ENCODE measurements at regions not wholly inside any gene's neighbourhood (a gene's known extent, or its start where the extent isn't known, plus 50 kb on each side); places are given as distances from the start of the nearest gene placed in this dataset.

DNA sequence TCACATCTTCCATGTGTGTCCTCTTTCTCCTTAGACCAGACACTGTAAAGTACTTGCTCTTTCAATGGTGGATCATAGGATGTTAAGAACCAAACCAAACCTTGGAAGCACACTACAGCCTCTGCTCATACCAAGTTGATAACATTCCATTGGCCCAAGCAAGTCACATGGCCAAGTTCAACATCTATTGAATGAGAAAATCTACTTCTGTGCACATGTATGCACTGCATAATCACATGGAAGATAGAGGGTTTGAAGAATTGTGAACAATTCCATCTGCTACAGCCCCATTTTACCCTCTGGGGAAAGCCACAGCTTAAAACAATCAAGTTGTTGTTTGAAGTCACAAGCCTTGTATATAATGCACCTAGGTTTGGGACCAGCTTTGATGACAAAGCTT, 68.2 kb downstream of the MFAP3 start:
- Mint-ChIP-seq H3K27me3 (no peaks in the 10 kb centered on the region), H3K36me3 (ENCODE audit: insufficient read depth) (no peaks in the 10 kb centered on the region), H3K4me1 (ENCODE audit: low read depth in 2 of 2) (no peaks in the 10 kb centered on the region), H3K9me3 (no peaks in the 10 kb centered on the region), H3K27ac (no peak overlapping the region), H3K4me3 (no peak overlapping the region)
- no peak for ATAC-seq (replicated peaks)
- DNase-seq, result no peak

DNA sequence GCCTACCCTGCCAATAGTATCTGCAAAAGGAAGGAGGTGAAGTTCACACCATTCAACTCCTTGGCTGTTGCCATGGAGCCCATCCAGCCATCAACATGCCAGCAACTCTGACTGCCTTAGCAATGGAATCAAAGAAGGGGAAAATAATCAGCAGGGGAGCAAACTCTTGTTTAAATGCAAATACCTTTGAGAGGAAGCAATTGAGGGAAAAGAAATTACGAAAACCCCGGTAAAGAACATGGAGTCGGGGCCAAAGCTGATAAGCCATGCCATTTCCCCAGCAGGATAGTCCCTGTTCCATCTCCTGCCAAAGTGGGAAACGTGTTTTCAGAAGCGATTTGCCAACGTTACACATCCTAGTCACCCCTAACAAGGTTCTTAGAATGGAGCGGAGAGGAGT, 69.0 kb downstream of the MFAP3 start:
- Mint-ChIP-seq H3K27ac (no peak overlapping the region), H3K4me3 (no peak overlapping the region), H3K9me3 (no peaks in the 10 kb centered on the region), H3K36me3 (ENCODE audit: insufficient read depth) (no peaks in the 10 kb centered on the region), H3K4me1 (ENCODE audit: low read depth in 2 of 2) (no peaks in the 10 kb centered on the region), H3K27me3 (no peaks in the 10 kb centered on the region)
- no peak for DNase-seq
- ATAC-seq (replicated peaks), result no peak

DNA sequence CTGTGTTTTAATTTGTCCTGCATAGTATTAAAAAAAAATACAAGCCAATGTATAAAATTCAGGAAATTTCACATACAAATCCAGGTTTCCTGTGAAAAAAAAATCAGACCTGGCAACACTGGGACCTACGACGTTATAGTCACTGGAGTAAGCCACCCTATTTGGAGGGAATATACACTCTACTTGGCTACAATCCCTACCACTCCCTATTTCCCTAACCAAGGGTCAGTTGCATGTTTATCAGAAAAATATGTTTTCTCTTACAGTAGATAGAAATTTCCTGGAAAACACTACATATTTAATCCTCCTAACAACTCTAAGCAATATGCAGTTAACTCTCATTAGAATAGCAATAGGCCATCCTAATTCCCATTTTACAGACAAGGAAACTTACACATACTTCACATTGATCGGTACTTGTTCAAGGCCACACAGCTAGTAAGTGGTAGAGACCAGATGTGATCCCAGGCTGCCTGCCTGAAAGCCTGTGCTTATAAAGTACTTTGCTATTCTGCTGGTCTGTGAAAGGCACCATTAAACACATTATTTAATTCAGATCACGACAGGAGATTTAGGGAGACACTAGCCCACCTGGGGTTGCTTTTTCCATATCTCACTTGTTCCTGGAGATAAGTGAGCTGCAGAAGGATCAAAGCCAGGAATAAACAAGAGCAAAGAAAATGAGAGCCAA, 70.8 kb downstream of the MFAP3 start:
- Mint-ChIP-seq H3K4me1 (ENCODE audit: low read depth in 2 of 2) (no peaks in the 10 kb centered on the region), H3K9me3 (no peaks in the 10 kb centered on the region), H3K4me3 (no peak overlapping the region), H3K27ac (peak overlapping the region in 1 of 2 donors; percentile 6), H3K27me3 (no peaks in the 10 kb centered on the region), H3K36me3 (ENCODE audit: insufficient read depth) (no peaks in the 10 kb centered on the region)
- no peak for ATAC-seq (replicated peaks)
- DNase-seq, result no peak

DNA sequence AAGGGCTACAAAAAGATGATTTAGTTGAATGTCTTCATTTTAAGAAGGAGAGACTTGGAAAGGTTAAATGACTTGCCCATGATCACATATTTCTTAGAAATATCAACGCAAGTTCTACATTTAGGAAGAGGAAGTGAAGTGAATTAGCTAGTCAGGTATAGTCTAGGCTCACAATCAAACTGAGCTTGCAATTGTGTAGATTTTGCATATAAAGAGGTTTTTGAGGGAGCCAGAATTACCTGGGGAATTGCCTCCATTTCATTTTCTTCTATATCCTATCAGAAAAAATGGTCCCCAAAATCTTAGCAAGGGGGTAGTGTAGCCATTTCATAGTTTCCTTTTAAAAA, 71.3 kb downstream of the MFAP3 start:
- Mint-ChIP-seq H3K9me3 (no peaks in the 10 kb centered on the region), H3K4me1 (ENCODE audit: low read depth in 2 of 2) (no peaks in the 10 kb centered on the region), H3K27ac (peak overlapping the region in 1 of 2 donors; percentile 6), H3K4me3 (no peak overlapping the region), H3K27me3 (peaks cover 0 to 4% of the 10 kb centered on the region in 2 donors), H3K36me3 (ENCODE audit: insufficient read depth) (no peaks in the 10 kb centered on the region)
- no peak for DNase-seq
- ATAC-seq (replicated peaks), result no peak

DNA sequence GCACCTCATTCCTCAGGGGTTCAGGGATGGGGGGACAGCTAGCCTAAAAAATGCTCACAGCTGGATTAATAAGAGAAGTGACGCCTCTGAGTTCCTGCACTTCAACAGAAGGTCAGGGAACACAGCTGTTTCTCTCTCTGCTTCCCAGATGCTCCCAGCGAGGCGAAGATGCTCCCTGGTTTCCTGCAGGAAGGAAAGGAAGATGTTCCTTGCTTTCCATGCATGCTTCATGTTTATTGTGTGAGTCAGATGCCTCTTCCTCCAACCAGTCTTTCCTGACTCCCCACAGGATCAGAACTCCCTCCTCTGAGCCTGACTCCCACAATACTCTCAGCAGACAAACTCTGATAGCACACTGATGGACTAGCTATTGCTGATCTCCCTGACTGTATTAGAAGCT, 71.9 kb downstream of the MFAP3 start:
- H3K9me3 Mint-ChIP-seq, result no peaks in the 10 kb centered on the region
- H3K36me3 Mint-ChIP-seq (ENCODE audit: insufficient read depth), result no peaks in the 10 kb centered on the region
- DNase-seq (no peak), ATAC-seq (replicated peaks) (no peak)
- no peak overlapping the region for H3K27ac Mint-ChIP-seq
- H3K4me3 Mint-ChIP-seq, result no peak overlapping the region
- peaks cover 0 to 8% of the 10 kb centered on the region in 2 donors for H3K27me3 Mint-ChIP-seq
- H3K4me1 Mint-ChIP-seq (ENCODE audit: low read depth in 2 of 2), result no peaks in the 10 kb centered on the region

DNA sequence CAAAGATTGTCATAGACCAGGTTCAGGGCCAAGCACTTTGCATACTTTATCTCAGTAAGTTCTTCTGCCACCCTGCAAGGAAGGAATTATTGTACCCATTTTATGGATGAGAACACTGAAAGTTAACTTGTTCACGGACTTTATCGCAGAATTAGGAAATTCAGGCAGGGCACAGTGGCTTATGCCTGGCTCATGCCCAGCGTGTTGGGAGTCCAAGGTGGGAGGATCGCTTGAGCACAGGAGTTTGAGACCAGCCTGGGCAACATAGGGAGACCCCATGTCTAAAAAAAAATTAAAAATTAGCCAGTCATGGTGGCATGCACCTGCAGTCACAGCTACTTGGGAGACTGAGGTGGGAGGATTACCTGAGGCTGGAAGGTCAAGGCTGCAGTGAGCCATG, 72.4 kb downstream of the MFAP3 start:
- Mint-ChIP-seq H3K27me3 (peaks cover 0 to 8% of the 10 kb centered on the region in 2 donors), H3K9me3 (no peaks in the 10 kb centered on the region), H3K36me3 (ENCODE audit: insufficient read depth) (no peaks in the 10 kb centered on the region), H3K4me1 (ENCODE audit: low read depth in 2 of 2) (no peaks in the 10 kb centered on the region), H3K4me3 (no peak overlapping the region), H3K27ac (no peak overlapping the region)
- ATAC-seq (replicated peaks), result no peak
- no peak for DNase-seq

DNA sequence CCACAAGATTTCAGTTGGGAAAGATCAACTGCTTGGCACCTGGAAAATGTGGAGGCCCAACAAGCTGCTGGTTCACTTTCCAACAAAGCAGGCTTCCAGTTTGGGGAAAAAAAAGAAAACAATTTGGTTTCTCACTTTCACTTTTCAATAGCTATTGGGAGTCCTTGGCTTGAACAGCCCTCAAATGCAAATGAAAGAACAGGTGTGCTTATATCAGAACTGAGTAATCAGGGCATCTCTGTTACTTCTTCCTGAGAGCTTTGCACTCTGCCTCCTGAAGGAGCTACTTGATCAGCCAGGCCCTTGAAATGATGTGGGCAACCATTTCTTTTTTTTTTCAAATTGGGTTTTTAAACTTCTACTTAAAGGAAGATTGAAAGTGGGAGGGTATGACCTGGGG, 73.5 kb downstream of the MFAP3 start:
- peaks cover 2 to 12% of the 10 kb centered on the region in 2 donors for H3K27me3 Mint-ChIP-seq
- no peaks in the 10 kb centered on the region for H3K9me3 Mint-ChIP-seq
- H3K27ac Mint-ChIP-seq, result no peak overlapping the region

DNA sequence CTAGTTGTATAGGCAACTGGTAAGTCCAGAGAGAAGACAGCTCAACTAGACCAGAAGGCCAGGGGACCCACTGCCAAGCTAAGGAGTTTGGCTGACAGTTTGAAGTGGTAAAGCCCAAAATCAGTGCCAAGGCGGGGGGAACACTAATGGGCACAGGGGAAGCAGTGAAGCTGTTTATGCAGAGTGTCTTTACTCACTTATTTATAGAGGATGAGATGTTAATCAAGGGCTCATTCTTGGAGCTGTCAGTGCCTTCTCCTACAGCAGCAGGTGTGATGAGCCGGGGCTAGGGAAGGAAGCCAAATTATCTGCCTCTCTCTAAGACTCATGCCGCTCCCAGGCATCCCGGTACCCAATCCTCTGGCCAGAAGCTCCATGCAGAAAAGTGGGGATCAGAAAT, 75.2 kb upstream of the GALNT10 start:
- H3K4me3 Mint-ChIP-seq, result no peak overlapping the region
- peaks cover 14 to 19% of the 10 kb centered on the region in 2 donors for H3K27me3 Mint-ChIP-seq
- ATAC-seq (replicated peaks), result no peak
- no peaks in the 10 kb centered on the region for H3K4me1 Mint-ChIP-seq (ENCODE audit: low read depth in 2 of 2)
- H3K36me3 Mint-ChIP-seq (ENCODE audit: insufficient read depth), result no peaks in the 10 kb centered on the region
- no peaks in the 10 kb centered on the region for H3K9me3 Mint-ChIP-seq
- H3K27ac Mint-ChIP-seq, result no peak overlapping the region
- DNase-seq, result no peak

More for the DNA sequence above, 73.5 kb downstream of the MFAP3 start:
- ATAC-seq (replicated peaks) (no peak), DNase-seq (no peak)
- H3K36me3 Mint-ChIP-seq (ENCODE audit: insufficient read depth), result no peaks in the 10 kb centered on the region
- no peak overlapping the region for H3K4me3 Mint-ChIP-seq
- no peaks in the 10 kb centered on the region for H3K4me1 Mint-ChIP-seq (ENCODE audit: low read depth in 2 of 2)

DNA sequence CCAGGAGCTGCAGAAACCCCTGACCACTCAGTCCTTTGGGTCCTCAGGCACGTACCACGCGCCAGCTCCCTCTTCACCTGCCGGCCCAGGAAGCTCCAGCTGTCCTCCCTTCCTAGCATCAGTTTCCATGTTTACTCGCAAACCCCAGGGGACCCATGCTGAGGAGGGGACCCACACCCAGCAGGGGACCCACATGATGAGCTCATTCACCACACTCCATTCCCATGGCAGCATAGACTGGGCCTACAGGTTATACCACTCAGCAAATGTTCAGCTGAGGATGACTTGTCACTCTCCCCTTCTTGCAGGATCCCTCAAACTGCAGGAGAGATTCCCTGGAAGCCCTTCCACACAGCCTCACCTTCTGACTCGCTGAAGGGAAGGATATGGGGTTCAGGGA, 73.5 kb upstream of the GALNT10 start:
- Mint-ChIP-seq H3K9me3 (no peaks in the 10 kb centered on the region), H3K27me3 (peaks cover 14 to 27% of the 10 kb centered on the region in 2 donors), H3K4me1 (ENCODE audit: low read depth in 2 of 2) (no peaks in the 10 kb centered on the region), H3K27ac (no peak overlapping the region), H3K36me3 (ENCODE audit: insufficient read depth) (no peaks in the 10 kb centered on the region), H3K4me3 (no peak overlapping the region)
- DNase-seq, result no peak
- no peak for ATAC-seq (replicated peaks)

DNA sequence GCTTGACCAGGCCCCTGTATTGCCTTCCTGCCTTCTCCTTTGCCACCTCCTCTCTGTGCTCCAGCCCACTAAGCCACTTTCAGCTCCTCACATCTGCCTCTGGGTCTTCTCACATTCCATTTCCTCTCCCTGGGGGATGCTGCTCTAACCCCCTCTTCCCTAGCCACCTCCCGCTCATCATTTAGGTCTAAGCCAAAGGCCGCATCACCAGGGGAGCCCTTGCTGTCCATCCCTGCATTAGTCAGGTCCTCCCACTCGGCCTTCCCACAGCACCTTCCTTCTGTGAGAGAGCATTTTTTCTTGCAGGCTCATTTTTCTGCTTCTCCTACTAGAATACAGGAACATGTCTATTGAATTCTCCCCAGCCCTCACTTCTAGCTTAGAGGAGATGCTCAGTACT, 72.6 kb upstream of the GALNT10 start:
- no peaks in the 10 kb centered on the region for H3K4me1 Mint-ChIP-seq (ENCODE audit: low read depth in 2 of 2)
- no peaks in the 10 kb centered on the region for H3K9me3 Mint-ChIP-seq

DNA sequence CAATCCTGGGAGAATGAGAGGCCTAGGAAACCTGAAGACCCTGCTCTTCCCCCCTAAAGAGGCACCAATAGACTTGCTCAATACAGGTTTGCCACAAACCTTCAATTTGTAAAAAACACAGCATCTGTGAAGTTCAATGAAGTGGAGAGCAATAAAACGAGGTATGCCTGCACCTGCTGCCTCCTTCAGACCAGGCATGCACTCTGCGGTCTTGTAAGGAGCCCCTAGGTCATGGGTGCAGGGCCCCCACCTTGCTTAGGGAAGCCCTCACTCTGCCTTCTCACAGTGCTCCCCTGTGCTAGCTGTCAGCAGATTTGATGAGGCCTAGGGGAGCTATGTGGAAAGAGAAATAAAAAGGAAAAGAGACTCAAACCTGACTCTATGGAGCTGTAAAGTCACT, 72.1 kb upstream of the GALNT10 start:
- DNase-seq (no peak), ATAC-seq (replicated peaks) (no peak)
- Mint-ChIP-seq H3K4me1 (ENCODE audit: low read depth in 2 of 2) (no peaks in the 10 kb centered on the region), H3K27me3 (peaks cover 14 to 31% of the 10 kb centered on the region in 2 donors), H3K36me3 (ENCODE audit: insufficient read depth) (no peaks in the 10 kb centered on the region), H3K27ac (no peak overlapping the region), H3K4me3 (no peak overlapping the region), H3K9me3 (no peaks in the 10 kb centered on the region)

More for the DNA sequence above, 72.6 kb upstream of the GALNT10 start:
- ATAC-seq (replicated peaks) (no peak), DNase-seq (no peak)
- Mint-ChIP-seq H3K27me3 (peaks cover 14 to 27% of the 10 kb centered on the region in 2 donors), H3K27ac (no peak overlapping the region), H3K36me3 (ENCODE audit: insufficient read depth) (no peaks in the 10 kb centered on the region), H3K4me3 (no peak overlapping the region)

DNA sequence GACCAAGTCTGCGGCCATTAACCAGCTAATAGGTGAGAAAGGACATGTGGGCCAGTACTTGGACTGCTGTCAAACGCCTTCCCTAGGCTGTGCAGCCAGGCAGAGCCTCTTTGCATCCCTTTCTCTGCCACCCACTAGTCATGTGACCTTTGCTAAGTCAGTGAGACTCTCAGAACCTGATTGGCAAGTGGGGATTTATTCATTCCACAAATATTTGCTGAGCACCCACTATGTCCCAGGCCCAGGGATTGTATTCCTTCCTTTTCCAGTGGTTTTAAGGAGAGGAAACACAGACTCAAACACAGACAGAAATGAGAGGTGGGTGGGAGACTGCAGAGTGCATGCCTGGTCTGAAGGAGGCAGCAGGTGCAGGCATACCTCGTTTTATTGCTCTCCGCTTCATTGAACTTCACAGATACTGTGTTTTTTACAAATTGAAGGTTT, 71.6 kb upstream of the GALNT10 start:
- no peak for ATAC-seq (replicated peaks)
- H3K4me3 Mint-ChIP-seq, result no peak overlapping the region
- H3K4me1 Mint-ChIP-seq (ENCODE audit: low read depth in 2 of 2), result no peaks in the 10 kb centered on the region
- peaks cover 17 to 35% of the 10 kb centered on the region in 2 donors for H3K27me3 Mint-ChIP-seq
- H3K36me3 Mint-ChIP-seq (ENCODE audit: insufficient read depth), result no peaks in the 10 kb centered on the region
- DNase-seq, result no peak
- no peaks in the 10 kb centered on the region for H3K9me3 Mint-ChIP-seq
- H3K27ac Mint-ChIP-seq, result no peak overlapping the region

DNA sequence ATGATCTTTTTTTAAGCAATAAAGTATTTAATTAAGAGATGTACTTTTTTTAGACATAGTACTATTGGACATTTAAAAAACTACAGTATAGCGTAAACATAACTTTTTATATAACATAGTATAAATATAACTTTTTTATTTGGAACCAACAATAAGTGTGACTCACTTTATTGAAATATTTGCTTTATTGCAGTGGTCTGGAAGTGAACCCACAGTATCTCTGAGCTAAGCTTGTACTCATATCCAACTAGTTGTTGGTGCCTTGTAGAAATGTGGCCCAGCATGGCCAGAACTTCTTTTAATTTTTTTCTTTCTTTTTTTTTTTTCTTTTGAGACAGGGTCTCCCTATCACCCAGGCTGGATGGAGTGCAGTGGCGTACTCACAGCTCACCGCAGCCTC, 61.5 kb upstream of the GALNT10 start:
- H3K27ac Mint-ChIP-seq, result no peak overlapping the region

DNA sequence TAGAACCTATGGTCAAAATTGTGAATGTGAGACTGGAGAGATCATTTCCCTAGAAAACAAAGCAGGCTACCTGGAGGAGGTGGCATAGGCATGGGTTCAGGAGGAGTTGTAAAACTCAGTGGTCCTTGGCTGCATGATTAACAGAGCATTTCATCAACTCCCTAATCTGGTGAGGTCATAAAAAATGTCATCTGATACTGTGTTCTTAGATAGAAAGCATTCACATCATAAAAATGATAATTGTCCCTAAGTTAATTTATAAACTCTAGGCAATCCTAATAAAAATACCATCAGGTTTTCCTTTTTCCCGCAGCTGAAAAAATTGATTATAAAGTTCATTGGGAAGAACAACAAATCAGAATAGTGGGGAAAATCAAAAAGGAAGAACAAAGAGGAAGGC, 60.6 kb upstream of the GALNT10 start:
- no peak for DNase-seq
- no peak overlapping the region for H3K4me3 Mint-ChIP-seq

More for the DNA sequence above, 61.5 kb upstream of the GALNT10 start:
- H3K4me3 Mint-ChIP-seq, result no peak overlapping the region
- DNase-seq, result no peak
- peaks cover 12 to 24% of the 10 kb centered on the region in 2 donors for H3K27me3 Mint-ChIP-seq
- no peaks in the 10 kb centered on the region for H3K4me1 Mint-ChIP-seq (ENCODE audit: low read depth in 2 of 2)
- H3K36me3 Mint-ChIP-seq (ENCODE audit: insufficient read depth), result no peaks in the 10 kb centered on the region
- H3K9me3 Mint-ChIP-seq, result peaks cover 0 to 2% of the 10 kb centered on the region in 2 donors
- ATAC-seq (replicated peaks), result no peak

More for the DNA sequence above, 60.6 kb upstream of the GALNT10 start:
- H3K4me1 Mint-ChIP-seq (ENCODE audit: low read depth in 2 of 2), result no peaks in the 10 kb centered on the region
- no peak for ATAC-seq (replicated peaks)
- H3K27me3 Mint-ChIP-seq, result peaks cover 2 to 15% of the 10 kb centered on the region in 2 donors
- H3K9me3 Mint-ChIP-seq, result no peaks in the 10 kb centered on the region
- no peak overlapping the region for H3K27ac Mint-ChIP-seq
- no peaks in the 10 kb centered on the region for H3K36me3 Mint-ChIP-seq (ENCODE audit: insufficient read depth)

Measured in effector memory CD8-positive, alpha-beta T cell (primary cell).